IMR-90 (cell line): ENCODE measurements at regions not wholly inside any gene's neighbourhood (a gene's known extent, or its start where the extent isn't known, plus 50 kb on each side); places are given as distances from the start of the nearest gene placed in this dataset.

Source experiments
- ATAC-seq: fragments of 200-7000 bp; cut with Tn5 transposase; 2 replicates; pipeline ENCODE4 v1.9.1; 2020; ENCODE audit warnings: low read depth, mild to moderate bottlenecking, moderate library complexity
- BruUV-seq: library from RNA; stranded (reverse); fragments of 400-500 nt; replicated peaks from 2 replicates; lab custom pipeline; 2021; lab: Mats Ljungman, UMichigan
- CTCF ChIA-PET: fragments of 300-600 bp; formaldehyde crosslinking; extraction: SDS; loops from one replicate; lab custom pipeline; 2021; ENCODE audit warnings: antibody characterized with exemption; lab: Yijun Ruan, JAX
- POLR2A ChIA-PET: fragments of 300-600 bp; sonication (Branson Sonifier 250); formaldehyde crosslinking; loops from one replicate; lab custom pipeline; 2022; ENCODE audit warnings: antibody characterized with exemption; ENCODE audit not compliant: unreplicated experiment; lab: Charles Lee
- DNase-seq: peaks from one replicate; pipeline ENCODE4 v3.0.0; 2013
- H2AFZ ChIP-seq: replicated peaks from 2 replicates; pipeline ENCODE3; 2013; ENCODE audit warnings: low read length, mild to moderate bottlenecking; ENCODE audit not compliant: poor library complexity
- H2AK5ac ChIP-seq: 2 replicates; pipeline ENCODE4 v1.6.1; 2013; ENCODE audit warnings: low read depth, low read length, inconsistent platforms
- H2AK9ac ChIP-seq: replicated peaks from 2 replicates; pipeline ENCODE3; 2013; ENCODE audit warnings: mild to moderate bottlenecking, low read depth, low read length, moderate library complexity; ENCODE audit not compliant: poor library complexity
- H2BK120ac ChIP-seq: 2 replicates; pipeline ENCODE4 v1.6.1; 2013; ENCODE audit warnings: low read depth, low read length, inconsistent platforms
- H2BK15ac ChIP-seq: 3 replicates; pipeline ENCODE4 v1.6.1; 2013; ENCODE audit warnings: low read depth, low read length, inconsistent platforms
- H2BK20ac ChIP-seq: 2 replicates; pipeline ENCODE4 v1.6.1; 2013; ENCODE audit warnings: low read depth, mild to moderate bottlenecking, inconsistent platforms, low read length, moderate library complexity
- H2BK5ac ChIP-seq: 2 replicates; pipeline ENCODE4 v1.6.1; 2013; ENCODE audit warnings: mild to moderate bottlenecking, low read depth, low read length, inconsistent platforms; ENCODE audit not compliant: poor library complexity, severe bottlenecking
- H3K14ac ChIP-seq: replicated peaks from 2 replicates; pipeline ENCODE4 v1.6.1; 2013; ENCODE audit warnings: low read depth, low read length, inconsistent platforms
- H3K18ac ChIP-seq: 2 replicates; pipeline ENCODE4 v1.6.1; 2013; ENCODE audit warnings: low read depth, low read length, control low read depth
- H3K23ac ChIP-seq: 2 replicates; pipeline ENCODE4 v1.6.1; 2013; ENCODE audit warnings: low read depth, low read length, inconsistent platforms
- H3K27ac ChIP-seq: 2 replicates; pipeline ENCODE4 v1.5.1; 2013; ENCODE audit warnings: mild to moderate bottlenecking, control low read depth, low read length; ENCODE audit not compliant: insufficient read depth
- H3K27me3 ChIP-seq: 2 replicates; pipeline ENCODE4 v1.6.1; 2013; ENCODE audit warnings: low read length; ENCODE audit not compliant: control insufficient read depth, insufficient read depth
- H3K36me3 ChIP-seq: 2 replicates; pipeline ENCODE4 v1.6.1; 2013; ENCODE audit warnings: low read length, mixed read lengths; ENCODE audit not compliant: control insufficient read depth, insufficient read depth
- H3K4ac ChIP-seq: 2 replicates; pipeline ENCODE4 v1.6.1; 2013; ENCODE audit warnings: low read depth, low read length, inconsistent platforms
- H3K4me1 ChIP-seq: 2 replicates; pipeline ENCODE4 v1.6.1; 2013; ENCODE audit warnings: low read length, mixed read lengths; ENCODE audit not compliant: control insufficient read depth, insufficient read depth
- H3K4me2 ChIP-seq: 2 replicates; pipeline ENCODE4 v1.6.1; 2013; ENCODE audit warnings: low read depth, mild to moderate bottlenecking, control low read depth, low read length, moderate library complexity
- H3K4me3 ChIP-seq: 2 replicates; pipeline ENCODE4 v1.5.1; 2013; ENCODE audit warnings: low read depth, mild to moderate bottlenecking, control low read depth, low read length, moderate library complexity; ENCODE audit not compliant: insufficient read depth
- H3K56ac ChIP-seq: 2 replicates; pipeline ENCODE4 v1.6.1; 2013; ENCODE audit warnings: low read length, inconsistent platforms; ENCODE audit not compliant: insufficient read depth; ENCODE audit errors: extremely low read depth
- H3K79me1 ChIP-seq, 2 experiments: 2 replicates each; pipeline ENCODE4 v1.6.1; 2013; ENCODE audit warnings: low read length in 2 of 2, inconsistent platforms in 1 of 2, low read depth in 1 of 2
- H3K9ac ChIP-seq: 2 replicates; pipeline ENCODE4 v1.6.1; 2013; ENCODE audit warnings: low read depth, low read length, control low read depth
- H3K9me1 ChIP-seq: 2 replicates; pipeline ENCODE4 v1.6.1; 2013; ENCODE audit warnings: low read length, inconsistent platforms; ENCODE audit not compliant: insufficient read depth
- H3K9me3 ChIP-seq: 2 replicates; pipeline ENCODE4 v1.6.1; 2013; ENCODE audit warnings: low read length; ENCODE audit not compliant: control insufficient read depth, insufficient read depth
- H4K20me1 ChIP-seq: 2 replicates; pipeline ENCODE4 v1.6.1; 2013; ENCODE audit warnings: low read length, inconsistent platforms; ENCODE audit not compliant: insufficient read depth
- H4K5ac ChIP-seq: 2 replicates; pipeline ENCODE4 v1.6.1; 2013; ENCODE audit warnings: mild to moderate bottlenecking, low read depth, low read length, control low read depth
- H4K8ac ChIP-seq, 2 experiments: 2 replicates each; pipeline ENCODE4 v1.6.1; 2013; ENCODE audit warnings: low read depth in 2 of 2, low read length in 2 of 2, control low read depth in 1 of 2, inconsistent platforms in 1 of 2
- H4K91ac ChIP-seq: 2 replicates; pipeline ENCODE4 v1.6.1; 2013; ENCODE audit warnings: low read depth, low read length, inconsistent platforms; ENCODE audit not compliant: insufficient read depth
- BHLHE40 ChIP-seq: fragments of 150-350 bp; IDR thresholded peaks from 2 replicates; pipeline ENCODE4 v1.6.1; 2016; ENCODE audit warnings: mild to moderate bottlenecking, low read depth, low read length
- CEBPB ChIP-seq: IDR thresholded peaks from 2 replicates; pipeline ENCODE4 v1.6.1; 2012; ENCODE audit warnings: low read depth, low read length, improper control_type of control experiment
- CTCF ChIP-seq: conservative IDR thresholded peaks from 2 replicates; pipeline ENCODE4 v1.5.1; 2012; ENCODE audit warnings: mild to moderate bottlenecking, low read depth, low read length, improper control_type of control experiment
- MXI1 ChIP-seq: IDR thresholded peaks from 2 replicates; pipeline ENCODE4 v1.6.1; 2012; ENCODE audit warnings: low read depth, mild to moderate bottlenecking, low read length, moderate library complexity, borderline replicate concordance
- RAD21 ChIP-seq: IDR thresholded peaks from 2 replicates; pipeline ENCODE4 v1.6.1; 2012; ENCODE audit warnings: low read length, improper control_type of control experiment
- WGBS, 2 experiments: methylation state at CpG; one replicate each; pipeline versions ENCODE4 v1.1.5 to v1.1.7; 2013; ENCODE audit warnings: missing lambda C conversion rate in 2 of 2; ENCODE audit not compliant: insufficient read length in 1 of 2; ENCODE audit errors: extremely low coverage in 2 of 2; 5-methylcytosine and 5-hydroxymethylcytosine counted together
- dilution Hi-C: fragments of 300-500 bp; cut with HindIII; formaldehyde crosslinking; loops from one replicate; pipeline ENCODE4 v1.14.3; 2018; ENCODE audit warnings: low sequenced_read_pairs; ENCODE audit not compliant: unreplicated experiment
- in situ Hi-C: fragments of 300-500 bp; cut with MboI; formaldehyde crosslinking; loops from 3 replicates; pipeline ENCODE4 v1.14.3; 2019; ENCODE audit warnings: low sequenced_read_pairs, inconsistent platforms, mixed read lengths
- intact Hi-C: fragments of 100-400 bp; cut with micrococcal nuclease; formaldehyde crosslinking; loops from 2 replicates; pipeline ENCODE4 v1.10.0; 2022

DNA sequence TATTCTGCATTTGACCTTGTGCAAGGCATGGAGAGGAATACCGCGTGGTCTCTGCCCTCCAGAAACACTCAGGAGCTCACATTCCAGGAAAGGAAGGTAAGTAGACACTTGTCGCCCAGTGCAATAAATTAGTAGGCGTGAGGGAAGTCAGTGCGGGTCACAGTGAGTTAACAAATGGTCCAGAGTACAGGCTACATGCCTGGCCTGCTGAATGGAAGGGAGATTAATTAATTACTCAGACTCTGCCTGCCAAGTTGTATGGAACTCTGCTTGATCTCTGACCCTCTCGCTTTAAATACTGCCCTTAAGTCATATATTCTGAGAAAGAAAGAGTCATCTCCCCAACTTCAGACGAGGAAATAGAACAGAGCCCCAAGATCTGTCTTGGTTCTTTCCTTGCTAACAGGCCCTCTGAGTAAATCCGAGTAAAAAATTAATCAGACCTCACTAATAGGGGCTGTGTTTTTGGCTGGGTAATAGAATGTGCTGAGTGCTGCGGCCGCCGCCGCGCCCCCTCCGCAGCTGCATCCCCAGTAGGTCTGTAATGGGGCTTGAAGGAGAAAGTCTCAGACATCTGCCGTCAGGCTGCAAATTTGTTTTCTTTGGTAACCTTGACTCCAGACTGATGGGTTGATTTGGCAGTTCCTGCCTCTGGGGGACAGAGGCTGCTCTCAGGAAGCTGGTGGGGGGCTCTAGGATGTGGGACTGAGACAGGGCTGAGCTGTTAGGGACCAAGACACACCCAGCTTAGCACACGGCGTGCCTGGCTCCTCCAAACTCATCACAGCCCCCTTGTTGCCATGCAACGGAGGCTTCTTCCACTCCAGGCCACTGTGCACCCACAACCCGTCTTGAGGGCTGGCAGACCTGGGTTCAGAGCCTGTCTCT, 144.4 kb downstream of the NSG2 start:
- no peaks in the 10 kb centered on the region for H4K20me1 ChIP-seq
- in situ Hi-C loops = no loop called here
- no peak overlapping the region for H2AFZ ChIP-seq
- H3K27ac ChIP-seq = no peak overlapping the region
- H3K9me1 ChIP-seq = no peaks in the 10 kb centered on the region
- DNase-seq = no peak
- no peak overlapping the region for H2BK15ac ChIP-seq
- H4K8ac ChIP-seq = no peak overlapping the region
- no peak overlapping the region for H2BK20ac ChIP-seq
- no peak overlapping the region for H3K56ac ChIP-seq
- POLR2A ChIA-PET = no interaction called here
- H3K9ac ChIP-seq = no peak overlapping the region
- H2AK9ac ChIP-seq = no peak overlapping the region
- no TSS peak for BruUV-seq
- H3K4me2 ChIP-seq = no peak overlapping the region
- H3K23ac ChIP-seq = no peak overlapping the region
- H2BK5ac ChIP-seq = no peak overlapping the region
- H3K36me3 ChIP-seq = no peaks in the 10 kb centered on the region
- dilution Hi-C loops = no loop called here
- 33% methylated on average over 3 of the region's 19 CpGs; no CpG with 5 or more reads in 1 of the 2 experiments for WGBS, 2 experiments
- CTCF ChIA-PET = no interaction called here
- ATAC-seq = no peak
- H3K4me3 ChIP-seq = no peak overlapping the region
- H3K14ac ChIP-seq = no peak overlapping the region
- H4K5ac ChIP-seq = no peak overlapping the region
- peaks cover 12% of the 10 kb centered on the region for H3K9me3 ChIP-seq
- H3K4ac ChIP-seq = no peak overlapping the region
- no peak overlapping the region for H2BK120ac ChIP-seq
- intact Hi-C loops = no loop called here
- no peak overlapping the region for H3K18ac ChIP-seq
- TF ChIP-seq BHLHE40 (no peak), RAD21 (no peak), CTCF (no peak), MXI1 (no peak), CEBPB (no peak)
- no peaks in the 10 kb centered on the region for H3K79me1 ChIP-seq
- no peaks in the 10 kb centered on the region for H3K27me3 ChIP-seq
- no peak overlapping the region for H4K91ac ChIP-seq
- H2AK5ac ChIP-seq = no peak overlapping the region
- no peaks in the 10 kb centered on the region for H3K4me1 ChIP-seq
